HL-60 (cell line): ENCODE measurements at regions not wholly inside any gene's neighbourhood (a gene's known extent, or its start where the extent isn't known, plus 50 kb on each side); places are given as distances from the start of the nearest gene placed in this dataset.

ENCODE experiments used
- DNase-seq, 2 experiments: peaks; one replicate each; pipeline ENCODE4 v3.0.0-alpha.2; 2010 to 2020; ENCODE audit warnings: low read depth in 1 of 2, low spot score in 1 of 2
- H3K27ac ChIP-seq: fragments of 250-450 bp; sonication (Bioruptor Pico); replicated peaks from 2 replicates; pipeline ENCODE4 v1.5.1; 2020; ENCODE audit warnings: mild to moderate bottlenecking, moderate library complexity
- H3K27me3 ChIP-seq: fragments of 250-450 bp; sonication (Bioruptor Pico); 2 replicates; pipeline ENCODE4 v1.5.1; 2021; ENCODE audit warnings: mild to moderate bottlenecking, moderate library complexity; ENCODE audit not compliant: insufficient read depth, poor library complexity, severe bottlenecking
- H3K4me3 ChIP-seq: replicated peaks from 2 replicates; pipeline ENCODE4 v1.5.1; 2011; ENCODE audit warnings: mild to moderate bottlenecking, control low read depth, low read length; ENCODE audit not compliant: insufficient read depth
- GABPA ChIP-seq: IDR thresholded peaks from 2 replicates; pipeline ENCODE4 v1.6.1; 2012; ENCODE audit warnings: low read depth
- POLR2AphosphoS5 ChIP-seq: IDR thresholded peaks from 2 replicates; pipeline ENCODE4 v1.6.1; 2012; ENCODE audit warnings: low read depth
- REST ChIP-seq: IDR thresholded peaks from 2 replicates; pipeline ENCODE4 v1.6.1; 2012; ENCODE audit warnings: low read depth; ENCODE audit not compliant: insufficient replicate concordance
- SPI1 ChIP-seq: IDR thresholded peaks from 2 replicates; pipeline ENCODE4 v1.6.1; 2012; ENCODE audit warnings: low read depth, mild to moderate bottlenecking, borderline replicate concordance
- TF ChIP-seq, protein P1 (sequence below): IDR thresholded peaks from one replicate; pipeline ENCODE4 v1.5.1; 2011; ENCODE audit warnings: low read length, control low read depth, inconsistent platforms; ENCODE audit not compliant: insufficient read depth

GRCh38 chr15:35888815-35889214 is 342.9 kb upstream of the DPH6 start:
- Histone ChIP-seq H3K4me3 (no peak overlapping the region), H3K27ac (no peak overlapping the region), H3K27me3 (no peaks in the 10 kb centered on the region)
- no peak for DNase-seq
- TF ChIP-seq, protein P1, sequence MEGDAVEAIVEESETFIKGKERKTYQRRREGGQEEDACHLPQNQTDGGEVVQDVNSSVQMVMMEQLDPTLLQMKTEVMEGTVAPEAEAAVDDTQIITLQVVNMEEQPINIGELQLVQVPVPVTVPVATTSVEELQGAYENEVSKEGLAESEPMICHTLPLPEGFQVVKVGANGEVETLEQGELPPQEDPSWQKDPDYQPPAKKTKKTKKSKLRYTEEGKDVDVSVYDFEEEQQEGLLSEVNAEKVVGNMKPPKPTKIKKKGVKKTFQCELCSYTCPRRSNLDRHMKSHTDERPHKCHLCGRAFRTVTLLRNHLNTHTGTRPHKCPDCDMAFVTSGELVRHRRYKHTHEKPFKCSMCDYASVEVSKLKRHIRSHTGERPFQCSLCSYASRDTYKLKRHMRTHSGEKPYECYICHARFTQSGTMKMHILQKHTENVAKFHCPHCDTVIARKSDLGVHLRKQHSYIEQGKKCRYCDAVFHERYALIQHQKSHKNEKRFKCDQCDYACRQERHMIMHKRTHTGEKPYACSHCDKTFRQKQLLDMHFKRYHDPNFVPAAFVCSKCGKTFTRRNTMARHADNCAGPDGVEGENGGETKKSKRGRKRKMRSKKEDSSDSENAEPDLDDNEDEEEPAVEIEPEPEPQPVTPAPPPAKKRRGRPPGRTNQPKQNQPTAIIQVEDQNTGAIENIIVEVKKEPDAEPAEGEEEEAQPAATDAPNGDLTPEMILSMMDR = no peak
- TF ChIP-seq REST = no peak
- TF ChIP-seq GABPA = no peak
- no peak for TF ChIP-seq POLR2AphosphoS5
- no peak for TF ChIP-seq SPI1

- TF ChIP-seq, protein P1 = no peak
- no peak for TF ChIP-seq SPI1
- TF ChIP-seq REST = no peak
- TF ChIP-seq GABPA = no peak
- no peak for TF ChIP-seq POLR2AphosphoS5
- DNase-seq = no peak
- Histone ChIP-seq H3K27me3 (no peaks in the 10 kb centered on the region), H3K27ac (no peak overlapping the region), H3K4me3 (no peak overlapping the region)
Measured at GRCh38 chr15:35907511-35907910, 361.5 kb upstream of the DPH6 start.

GRCh38 chr15:35909414-35909813 is 363.4 kb upstream of the DPH6 start:
- H3K27ac ChIP-seq = no peak overlapping the region
- no peak for DNase-seq
- H3K27me3 ChIP-seq = no peaks in the 10 kb centered on the region
- TF ChIP-seq GABPA (no peak), POLR2AphosphoS5 (no peak), REST (no peak), SPI1 (no peak)
- TF ChIP-seq, protein P1 = no peak
- no peak overlapping the region for H3K4me3 ChIP-seq
